Dermis blood vessel endothelial cell (primary cell): ENCODE measurements at regions not wholly inside any gene's neighbourhood (a gene's known extent, or its start where the extent isn't known, plus 50 kb on each side); places are given as distances from the start of the nearest gene placed in this dataset.

Experiments used
- DNase-seq: peaks from one replicate; pipeline ENCODE4 v3.0.0; 2010

DNA sequence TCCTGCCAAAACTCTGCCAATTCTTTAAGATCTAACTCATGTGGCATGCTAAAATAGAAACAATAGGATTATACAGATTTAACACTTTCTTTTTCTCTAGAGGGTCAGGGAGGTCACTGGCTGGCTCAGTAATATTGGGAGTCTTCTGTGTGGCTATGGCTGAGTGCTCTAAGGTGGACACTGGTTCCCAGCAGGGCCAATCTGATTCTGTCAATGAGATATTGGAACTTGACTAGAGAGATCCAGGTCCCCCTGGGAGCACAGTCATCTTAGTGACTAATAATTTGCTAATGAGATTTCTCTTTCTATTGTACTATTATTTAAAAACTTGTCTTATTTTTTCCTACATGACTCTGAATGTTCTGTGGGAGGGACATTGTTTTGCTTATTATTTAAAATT, 69.1 kb upstream of the ZP4 start:
- no peak for DNase-seq

DNA sequence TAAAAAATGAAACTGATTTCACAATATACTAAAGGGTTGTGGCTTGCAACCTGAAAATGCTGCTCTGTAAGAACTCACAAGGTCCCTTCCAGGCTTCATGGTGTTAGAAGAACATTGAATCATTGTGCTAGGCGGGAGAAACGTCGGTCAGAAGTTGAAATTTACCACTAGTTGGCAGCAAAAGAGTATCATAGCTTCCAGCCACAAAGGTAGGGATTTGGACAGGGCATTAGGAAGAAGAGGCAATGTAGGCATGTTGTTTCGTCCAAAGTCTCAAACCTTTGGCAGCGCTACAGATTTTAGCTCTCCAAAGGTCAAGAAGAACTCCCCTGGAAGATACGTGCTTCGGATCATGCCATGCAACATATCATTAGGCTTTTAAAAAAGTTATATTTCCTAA, 62.5 kb upstream of the ZP4 start:
- no peak for DNase-seq
